ENCODE measurements at regions not wholly inside any gene's neighbourhood (a gene's known extent, or its start where the extent isn't known, plus 50 kb on each side); places are given as distances from the start of the nearest gene placed in this dataset.

- 55% methylated on average over 2 of the region's 2 CpGs for WGBS (ENCODE audit: missing lambda C conversion rate)
- Histone ChIP-seq H3K27ac (no peak overlapping the region), H3K9me3 (no peaks in the 10 kb centered on the region), H3K4me1 (no peaks in the 10 kb centered on the region), H3K4me2 (no peak overlapping the region), H3K4me3 (no peak overlapping the region)
- no peak for DNase-seq (ENCODE audit: low read depth in 1 of 2, low spot score in 1 of 2)
- FAIRE-seq = no peak
- ATAC-seq = no peak
- ChIA-PET POLR2A (no interaction called here), CTCF (interaction anchor here (1.0 kb wide), 1 partner anchor 15 kb away, joined by 3 read pairs; no protein-coding TSS in a partner anchor)
- TF ChIP-seq NFE2L2 (conservative IDR thresholded peaks at IDR 0.05; ENCODE audit: low read length) (no peak), EHF (CRISPR knock-in tag; IDR thresholded peaks at IDR 0.05) (no peak), RNF2 (IDR thresholded peaks at IDR 0.05; ENCODE audit: borderline replicate concordance, low read depth) (no peak), CHD4 (IDR thresholded peaks at IDR 0.05; ENCODE audit: borderline replicate concordance) (no peak), KDM5A (IDR thresholded peaks at IDR 0.05) (no peak), SMC3 (IDR thresholded peaks at IDR 0.05) (no peak), HEYL (CRISPR knock-in tag; IDR thresholded peaks at IDR 0.05) (no peak), E2F6 (IDR thresholded peaks at IDR 0.05; ENCODE audit: borderline replicate concordance, low read depth) (no peak), MYC (IDR thresholded peaks at IDR 0.05; ENCODE audit: borderline replicate concordance, low read length) (no peak), CBX2 (IDR thresholded peaks at IDR 0.05; ENCODE audit: borderline replicate concordance, low read depth) (no peak)
Measured at GRCh38 chr15:69945729-69946128, 152.0 kb downstream of the TLE3 start.

GRCh38 chr15:69946870-69947269, 150.8 kb downstream of the TLE3 start:
- WGBS (ENCODE audit: missing lambda C conversion rate) = 40% methylated on average over 4 of the region's 4 CpGs
- DNase-seq (ENCODE audit: low read depth in 1 of 2, low spot score in 1 of 2) (no peak), FAIRE-seq (no peak), ATAC-seq (no peak)
- CTCF ChIA-PET = interaction anchor here (1.0 to 1.1 kb wide), 2 partner anchors 12 to 28 kb away, joined by 3 read pairs; no protein-coding TSS in a partner anchor
- POLR2A ChIA-PET = no interaction called here
- TF ChIP-seq GATA3 (IDR thresholded peaks at IDR 0.05; ENCODE audit: borderline replicate concordance) (no peak), MAZ (IDR thresholded peaks at IDR 0.05; ENCODE audit: borderline replicate concordance, low read depth, low read length) (no peak), KDM1A (IDR thresholded peaks at IDR 0.05; ENCODE audit: low read depth) (no peak), ESRRA (IDR thresholded peaks at IDR 0.05; ENCODE audit: borderline replicate concordance, low read length) (no peak), POLR2AphosphoS2 (conservative IDR thresholded peaks at IDR 0.05; ENCODE audit: low read length) (no peak), USF2 (IDR thresholded peaks at IDR 0.05) (no peak), EHF (CRISPR knock-in tag; IDR thresholded peaks at IDR 0.05) (no peak), CTCF (IDR thresholded peaks at IDR 0.05) (no peak), KDM5A (IDR thresholded peaks at IDR 0.05) (no peak), NR3C1 (IDR thresholded peaks at IDR 0.05) (no peak), NPAS2 (CRISPR knock-in tag; IDR thresholded peaks at IDR 0.05; ENCODE audit: borderline replicate concordance) (no peak), ELK1 (IDR thresholded peaks at IDR 0.05; ENCODE audit: low read depth, low read length) (no peak), ZSCAN20 (CRISPR knock-in tag; IDR thresholded peaks at IDR 0.05) (no peak), MAFK (IDR thresholded peaks at IDR 0.05; ENCODE audit: partially characterized antibody) (no peak), BCL3 (IDR thresholded peaks at IDR 0.05) (no peak), TFCP2L1 (CRISPR knock-in tag; IDR thresholded peaks at IDR 0.05) (no peak), CBX2 (IDR thresholded peaks at IDR 0.05; ENCODE audit: borderline replicate concordance, low read depth) (no peak), SMC3 (IDR thresholded peaks at IDR 0.05) (no peak)
- Histone ChIP-seq H3K4me2 (no peak overlapping the region), H3K4me1 (no peaks in the 10 kb centered on the region), H3K4me3 (no peak overlapping the region), H3K27ac (no peak overlapping the region), H3K9me3 (no peaks in the 10 kb centered on the region)
